Adrenal gland (tissue), 5 donors: ENCODE measurements at regions not wholly inside any gene's neighbourhood (a gene's known extent, or its start where the extent isn't known, plus 50 kb on each side); places are given as distances from the start of the nearest gene placed in this dataset.

Experiments
- POLR2A ChIP-seq, 2 donors: fragments of 450-650 bp; IDR thresholded peaks; one replicate each; pipeline ENCODE4 v1.6.1; 2017; ENCODE audit warnings: antibody characterized with exemption in 2 of 2, mild to moderate bottlenecking in 2 of 2, moderate library complexity in 1 of 2
- TF ChIP-seq, protein P1 (sequence below), 6 experiments: fragments of 450-650 bp in 4 of 6; fragments of 200-600 bp in 2 of 6; sonication (generic) in 1 of 6; IDR thresholded peaks; 1 replicate in 5 of 6; 2 replicates in 1 of 6; pipeline versions ENCODE4 v1.5.1 to v1.8.0; 2016 to 2021; ENCODE audit warnings: antibody characterized with exemption in 6 of 6, mild to moderate bottlenecking in 2 of 6, moderate library complexity in 1 of 6
- donor health status: DM: no; HTN: no; CAD: no.

DNA sequence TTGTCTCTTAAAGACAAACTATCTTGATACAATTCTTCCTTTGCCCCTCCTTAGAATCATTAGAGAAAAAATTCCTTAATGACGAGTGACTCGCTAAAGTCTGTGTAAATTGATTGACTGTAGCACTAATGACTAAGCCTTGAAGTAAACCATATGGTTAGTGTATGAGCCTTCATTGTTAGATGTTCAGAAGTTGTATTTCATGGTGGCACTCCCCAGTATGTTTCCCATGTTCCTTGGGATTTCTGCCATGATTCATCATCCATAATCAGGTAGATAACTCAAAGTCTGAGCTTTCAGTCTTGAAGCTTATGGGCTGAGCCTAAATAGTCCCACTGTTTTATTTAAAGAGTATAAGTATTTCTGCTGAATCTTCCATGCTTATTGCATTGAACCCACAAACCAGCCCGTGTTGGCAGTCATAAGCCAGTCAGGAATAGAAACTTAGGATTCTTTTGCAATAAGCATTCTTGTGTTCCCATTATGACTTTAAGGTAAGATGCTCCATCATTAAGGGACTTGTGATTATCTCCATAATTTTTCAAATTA lies 371.2 kb upstream of the RARB start:
- TF ChIP-seq, protein P1, sequence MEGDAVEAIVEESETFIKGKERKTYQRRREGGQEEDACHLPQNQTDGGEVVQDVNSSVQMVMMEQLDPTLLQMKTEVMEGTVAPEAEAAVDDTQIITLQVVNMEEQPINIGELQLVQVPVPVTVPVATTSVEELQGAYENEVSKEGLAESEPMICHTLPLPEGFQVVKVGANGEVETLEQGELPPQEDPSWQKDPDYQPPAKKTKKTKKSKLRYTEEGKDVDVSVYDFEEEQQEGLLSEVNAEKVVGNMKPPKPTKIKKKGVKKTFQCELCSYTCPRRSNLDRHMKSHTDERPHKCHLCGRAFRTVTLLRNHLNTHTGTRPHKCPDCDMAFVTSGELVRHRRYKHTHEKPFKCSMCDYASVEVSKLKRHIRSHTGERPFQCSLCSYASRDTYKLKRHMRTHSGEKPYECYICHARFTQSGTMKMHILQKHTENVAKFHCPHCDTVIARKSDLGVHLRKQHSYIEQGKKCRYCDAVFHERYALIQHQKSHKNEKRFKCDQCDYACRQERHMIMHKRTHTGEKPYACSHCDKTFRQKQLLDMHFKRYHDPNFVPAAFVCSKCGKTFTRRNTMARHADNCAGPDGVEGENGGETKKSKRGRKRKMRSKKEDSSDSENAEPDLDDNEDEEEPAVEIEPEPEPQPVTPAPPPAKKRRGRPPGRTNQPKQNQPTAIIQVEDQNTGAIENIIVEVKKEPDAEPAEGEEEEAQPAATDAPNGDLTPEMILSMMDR (IDR thresholded peaks at IDR 0.05): no peak
- TF ChIP-seq POLR2A (IDR thresholded peaks at IDR 0.05): no peak
